ENCODE measurements at regions not wholly inside any gene's neighbourhood (a gene's known extent, or its start where the extent isn't known, plus 50 kb on each side); places are given as distances from the start of the nearest gene placed in this dataset.
"Not testable (repeated sequence)": the region's sequence is repeated elsewhere in the genome, so short reads cannot be mapped to it uniquely, and the experiment has no call there.

DNA sequence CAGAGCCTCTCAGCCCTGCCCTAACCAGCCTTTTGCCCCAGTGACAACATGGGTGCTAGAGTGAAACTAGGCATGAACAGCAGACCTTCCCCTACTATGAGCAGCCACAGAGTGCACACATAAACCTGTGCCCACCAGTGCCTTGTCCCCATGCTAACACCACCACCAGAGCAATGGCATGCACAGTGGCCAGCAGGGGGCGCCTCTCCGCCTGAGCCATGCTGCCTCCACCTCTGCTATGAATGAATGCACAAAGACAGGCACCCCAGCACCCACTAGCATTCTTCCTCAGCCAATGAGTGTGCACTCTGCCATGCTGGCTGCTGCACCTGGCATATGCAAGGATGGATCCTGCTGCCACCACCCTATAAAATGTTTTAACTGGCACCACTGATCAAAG lies 286.9 kb upstream of the FGF16 start:
- DNase-seq (ENCODE audit: low read depth in 3 of 3) = peak in 1 of 3 donors; percentile 27

DNA sequence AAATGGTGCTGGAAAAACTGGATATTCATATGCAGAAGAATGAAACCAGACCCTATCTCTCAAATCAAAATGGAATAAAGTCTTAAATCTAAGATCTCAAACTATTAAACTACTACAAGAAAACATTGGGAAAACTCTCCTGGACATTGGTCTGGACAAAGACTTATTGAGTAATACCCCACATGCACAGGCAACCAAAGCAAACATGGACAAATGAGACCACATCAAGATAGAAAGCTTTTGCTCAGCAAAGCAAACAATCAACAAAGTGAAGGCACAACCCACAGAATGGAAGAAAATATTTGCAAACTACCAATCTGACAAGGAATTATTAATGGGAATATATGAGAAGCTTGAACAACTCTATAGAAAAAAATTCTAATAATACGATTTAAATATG lies 284.4 kb upstream of the FGF16 start:
- no peak for DNase-seq (ENCODE audit: low read depth in 3 of 3)

- no peak for DNase-seq (ENCODE audit: low read depth in 3 of 3)
These were observed 279.2 kb upstream of the FGF16 start for GRCh38 chrX:77167993-77168392.

DNA sequence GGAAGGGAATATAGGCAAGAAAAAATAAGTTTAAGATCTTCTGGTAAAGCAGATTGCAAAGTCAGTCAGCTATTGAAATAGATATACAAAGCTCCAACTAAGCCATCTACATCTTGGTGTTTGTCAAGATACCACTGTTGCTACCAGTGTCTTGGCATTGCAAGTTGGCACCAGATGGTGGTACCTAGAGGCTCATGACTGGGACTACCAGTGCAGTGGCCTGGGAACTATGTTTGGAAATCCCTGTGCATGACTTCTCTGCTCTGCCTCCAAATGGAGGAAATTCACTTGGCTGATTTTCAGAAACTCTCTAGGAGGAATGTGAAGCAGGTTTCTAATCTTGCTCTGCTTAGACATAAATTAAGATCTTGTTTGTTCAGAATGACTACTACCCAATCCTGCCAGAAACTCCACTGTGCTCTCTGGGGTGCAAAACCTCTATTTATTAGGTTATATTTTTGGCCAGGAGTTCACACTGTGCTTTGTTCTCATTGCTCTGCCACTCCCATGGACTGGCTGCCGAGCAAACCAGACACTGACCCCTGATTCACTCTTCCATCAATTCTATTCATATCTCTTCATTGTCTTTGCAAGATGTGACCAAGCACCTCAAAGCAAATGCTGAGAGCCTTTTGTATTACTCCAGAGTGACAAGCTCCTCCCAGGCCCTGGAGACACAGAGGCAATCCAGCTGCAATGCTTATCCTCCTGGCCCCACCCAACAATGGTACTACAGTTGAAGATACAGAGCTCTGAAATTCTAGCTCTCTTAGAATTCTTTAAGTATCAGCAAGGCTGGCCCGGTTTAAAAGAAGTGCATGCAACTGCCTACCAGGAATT lies 272.3 kb upstream of the FGF16 start:
- DNase-seq (ENCODE audit: low read depth in 3 of 3) = no peak

DNA sequence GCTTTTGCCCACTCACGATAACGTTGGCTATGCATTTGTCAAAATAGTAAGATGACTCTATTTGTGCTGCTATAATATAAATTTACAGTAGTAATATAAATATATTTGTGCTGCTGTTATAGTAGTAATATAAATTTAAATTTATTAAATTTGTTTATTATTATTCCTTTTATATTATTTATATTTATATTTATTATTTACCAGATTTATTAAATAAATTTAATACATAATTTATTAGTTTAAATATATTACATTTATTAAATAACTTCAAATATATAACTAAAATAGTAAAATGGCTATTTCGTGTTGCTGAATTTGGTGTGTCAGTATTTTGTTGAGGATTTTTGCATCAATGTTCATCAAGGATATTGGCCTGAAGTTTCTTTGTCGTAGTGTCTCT lies 246.5 kb upstream of the FGF16 start:
- no peak for DNase-seq (ENCODE audit: low read depth in 3 of 3)

GRCh38 chrX:77223046-77223445 lies 224.1 kb upstream of the FGF16 start:
- no peak for DNase-seq (ENCODE audit: low read depth in 3 of 3)

- no peak for DNase-seq (ENCODE audit: low read depth in 3 of 3)
These were observed 182.7 kb upstream of the FGF16 start for GRCh38 chrX:77264490-77264889.

DNA sequence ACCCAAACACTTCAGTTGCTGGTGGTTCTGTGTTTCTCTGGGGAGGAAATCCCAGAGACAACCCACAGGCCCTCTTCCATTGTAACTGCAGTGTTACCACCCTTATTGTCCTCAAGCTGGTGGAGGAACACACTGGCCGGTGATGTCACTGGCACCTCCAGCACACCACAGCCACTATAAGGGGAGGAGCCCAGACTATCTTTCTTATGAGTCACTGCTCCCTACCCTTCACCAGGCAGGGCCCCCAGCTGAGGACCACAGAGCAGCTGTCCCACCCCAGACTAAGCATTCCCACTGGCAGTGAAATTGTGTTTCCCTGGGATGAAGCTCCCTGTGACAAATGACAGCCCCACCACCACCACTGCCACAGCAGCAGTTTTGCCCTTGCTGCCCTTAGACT lies 171.8 kb upstream of the FGF16 start:
- no peak for DNase-seq (ENCODE audit: low read depth in 3 of 3)

DNA sequence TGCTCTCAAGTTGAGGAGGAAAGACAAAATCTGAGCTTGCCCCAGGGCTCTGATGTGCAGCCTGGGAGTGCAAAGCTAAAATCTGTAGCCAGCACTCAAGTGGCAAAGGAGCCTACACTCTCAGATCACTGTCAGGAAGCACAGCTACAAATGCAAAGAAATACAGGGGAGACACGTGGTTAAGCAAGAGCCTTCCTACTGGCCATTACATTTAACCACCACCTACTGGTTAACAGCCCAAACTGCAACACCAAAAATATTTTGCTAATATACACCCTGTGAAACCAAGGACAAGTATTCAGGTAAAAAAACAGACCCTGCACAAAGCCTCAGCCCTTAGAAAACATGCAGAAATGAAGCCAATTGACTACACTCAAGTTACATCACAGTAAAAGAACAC lies 170.4 kb upstream of the FGF16 start:
- no peak for DNase-seq (ENCODE audit: low read depth in 3 of 3)

DNA sequence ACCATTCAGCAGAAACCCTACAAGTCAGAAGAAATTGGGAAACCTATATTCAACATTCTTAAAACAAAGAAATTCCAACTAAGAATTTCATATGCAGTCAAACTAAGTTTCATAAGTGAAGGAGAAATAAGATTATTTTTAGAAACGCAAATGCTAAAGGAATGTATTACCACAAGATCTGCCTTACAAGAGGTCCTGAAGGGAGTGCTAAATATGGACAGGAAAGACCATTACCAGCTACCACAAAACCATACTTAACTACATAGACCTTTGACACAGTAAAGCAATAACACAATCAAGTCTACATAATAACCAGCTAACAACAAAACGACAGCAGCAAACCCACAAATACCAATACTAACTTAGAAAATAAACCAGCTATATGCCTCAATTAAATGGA lies 169.3 kb upstream of the FGF16 start:
- no peak for DNase-seq (ENCODE audit: low read depth in 3 of 3)

- DNase-seq (ENCODE audit: low read depth in 3 of 3) = not testable (repeated sequence)
These were observed 167.8 kb upstream of the FGF16 start for GRCh38 chrX:77279373-77279772.

DNA sequence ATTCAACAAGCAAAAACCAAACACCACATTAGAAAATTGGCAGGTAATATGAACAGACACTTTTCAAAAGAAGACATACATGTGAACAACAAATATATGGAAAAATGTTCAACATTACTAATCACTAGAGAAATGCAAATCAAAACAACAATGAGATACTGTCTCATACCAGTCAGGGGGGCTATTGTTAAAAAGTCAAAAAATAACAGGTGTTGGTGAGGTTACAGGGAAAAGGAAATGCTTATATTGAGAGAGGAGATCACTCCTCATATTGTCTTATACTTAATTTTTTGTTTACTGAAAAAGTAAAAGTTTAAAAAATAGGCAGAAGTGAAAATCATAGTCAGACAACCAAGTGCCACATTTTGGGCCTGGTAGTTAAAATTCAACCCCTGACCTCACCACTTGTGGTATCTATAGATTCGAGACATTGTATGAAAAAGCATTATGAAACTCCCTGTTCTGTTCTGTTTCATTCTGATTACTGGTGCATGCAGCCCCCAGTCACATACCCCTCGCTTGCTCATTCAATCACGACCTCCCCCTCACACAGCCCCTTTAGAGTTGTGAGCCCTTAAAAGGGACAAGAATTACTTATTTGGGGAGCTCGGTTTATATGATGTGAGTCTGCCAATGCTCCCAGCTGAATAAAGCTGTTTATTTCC lies 153.7 kb upstream of the FGF16 start:
- DNase-seq (ENCODE audit: low read depth in 3 of 3) = no peak

DNA sequence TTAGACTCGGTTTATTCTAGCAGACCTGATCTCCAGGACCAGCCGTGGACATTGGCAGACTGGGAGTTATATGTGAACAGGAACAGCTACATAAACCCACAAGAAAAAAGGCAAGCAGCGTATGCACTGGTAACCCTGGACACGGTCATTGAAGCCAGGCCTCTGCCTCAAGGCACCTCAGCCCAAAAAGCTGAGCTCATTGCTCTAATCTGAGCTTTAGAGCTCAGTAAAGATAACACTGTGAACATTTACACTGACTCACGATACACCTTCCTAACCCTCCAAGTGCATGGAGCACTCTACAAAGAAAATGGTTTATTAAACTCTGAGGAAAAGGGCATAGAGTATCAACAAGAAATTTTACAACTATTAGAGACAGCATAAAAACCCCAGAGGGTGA lies 148.9 kb upstream of the FGF16 start:
- no peak for DNase-seq (ENCODE audit: low read depth in 3 of 3)

- DNase-seq (ENCODE audit: low read depth in 3 of 3) = no peak
These were observed 148.4 kb upstream of the FGF16 start for GRCh38 chrX:77298790-77299189.

DNA sequence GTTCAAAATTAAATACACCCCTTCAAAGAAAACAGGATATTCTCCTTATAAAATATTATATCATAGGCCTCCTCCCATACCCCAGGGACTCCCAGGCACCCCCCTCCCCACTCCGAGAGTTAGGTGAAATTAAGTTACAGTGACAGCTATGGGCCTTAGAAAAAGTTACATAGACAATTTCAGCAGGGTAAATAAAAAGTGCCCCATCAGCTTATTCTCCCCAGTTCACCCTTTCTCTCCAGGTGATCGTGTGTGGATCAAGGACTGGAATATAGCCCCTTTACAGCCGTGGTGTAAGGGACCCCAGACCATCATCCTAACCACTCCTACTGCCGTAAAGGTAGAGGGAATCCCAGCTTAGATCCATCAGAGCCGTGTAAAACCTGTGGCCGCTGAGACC lies 147.6 kb upstream of the FGF16 start:
- DNase-seq (ENCODE audit: low read depth in 3 of 3) = no peak

GRCh38 chrX:77342004-77342403 lies 105.2 kb upstream of the FGF16 start:
- DNase-seq (ENCODE audit: low read depth in 3 of 3) = no peak

- no peak for DNase-seq (ENCODE audit: low read depth in 3 of 3)
These were observed 100.3 kb upstream of the FGF16 start for GRCh38 chrX:77346859-77347258.

DNA sequence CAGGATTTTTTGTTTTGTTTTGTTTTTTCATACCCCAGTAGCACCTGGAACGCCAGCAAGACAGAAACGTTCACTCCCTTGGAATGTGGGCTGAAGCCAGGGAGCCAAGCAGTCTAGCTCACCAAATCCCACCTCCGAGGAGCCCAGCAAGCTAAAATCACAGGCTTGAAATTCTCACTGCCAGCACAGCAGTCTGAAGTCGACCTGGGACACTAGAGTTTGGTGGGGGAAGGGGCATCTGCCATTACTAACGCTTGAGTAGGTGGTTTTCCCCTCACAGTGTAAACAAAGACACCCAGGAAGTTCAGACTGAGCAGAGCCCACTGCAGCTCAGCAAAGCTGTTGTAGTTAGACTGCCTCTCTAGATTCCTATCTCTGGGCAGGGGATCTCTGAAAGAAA lies 99.6 kb upstream of the FGF16 start:
- DNase-seq (ENCODE audit: low read depth in 3 of 3) = no peak

DNA sequence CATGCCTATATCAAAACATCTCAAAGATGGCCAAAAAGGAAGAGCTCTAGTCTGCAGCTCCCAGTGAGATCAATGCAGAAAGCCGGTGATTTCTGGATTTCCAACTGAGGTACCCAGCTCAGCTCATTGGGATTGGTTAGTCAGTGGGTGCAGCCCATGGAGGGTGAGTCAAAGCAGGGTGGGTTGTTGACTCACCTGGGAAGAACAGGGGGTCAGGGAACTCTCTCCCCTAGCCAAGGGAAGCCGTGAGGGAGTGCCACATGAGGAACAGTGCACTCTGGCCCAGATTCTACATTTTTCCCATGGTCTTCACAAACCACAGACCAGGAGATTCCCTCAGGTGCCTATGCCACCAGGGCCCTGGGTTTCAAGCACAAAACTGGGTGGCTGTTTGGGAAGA lies 57.3 kb upstream of the FGF16 start:
- no peak for DNase-seq (ENCODE audit: low read depth in 3 of 3)

- DNase-seq (ENCODE audit: low read depth in 3 of 3) = not testable (repeated sequence)
These were observed 56.8 kb upstream of the FGF16 start for GRCh38 chrX:77390365-77390764.

GRCh38 chrX:77396781-77397180 lies 50.4 kb upstream of the FGF16 start:
- DNase-seq (ENCODE audit: low read depth in 3 of 3) = no peak

All from stimulated activated CD4-positive, alpha-beta T cell treated with anti-CD3 and anti-CD28 coated beads, TNF-alpha, amount 100 ng/mL, for 48 hours (primary cell).